ENCODE measurements at regions not wholly inside any gene's neighbourhood (a gene's known extent, or its start where the extent isn't known, plus 50 kb on each side); places are given as distances from the start of the nearest gene placed in this dataset.

- TF ChIP-seq, protein P1, sequence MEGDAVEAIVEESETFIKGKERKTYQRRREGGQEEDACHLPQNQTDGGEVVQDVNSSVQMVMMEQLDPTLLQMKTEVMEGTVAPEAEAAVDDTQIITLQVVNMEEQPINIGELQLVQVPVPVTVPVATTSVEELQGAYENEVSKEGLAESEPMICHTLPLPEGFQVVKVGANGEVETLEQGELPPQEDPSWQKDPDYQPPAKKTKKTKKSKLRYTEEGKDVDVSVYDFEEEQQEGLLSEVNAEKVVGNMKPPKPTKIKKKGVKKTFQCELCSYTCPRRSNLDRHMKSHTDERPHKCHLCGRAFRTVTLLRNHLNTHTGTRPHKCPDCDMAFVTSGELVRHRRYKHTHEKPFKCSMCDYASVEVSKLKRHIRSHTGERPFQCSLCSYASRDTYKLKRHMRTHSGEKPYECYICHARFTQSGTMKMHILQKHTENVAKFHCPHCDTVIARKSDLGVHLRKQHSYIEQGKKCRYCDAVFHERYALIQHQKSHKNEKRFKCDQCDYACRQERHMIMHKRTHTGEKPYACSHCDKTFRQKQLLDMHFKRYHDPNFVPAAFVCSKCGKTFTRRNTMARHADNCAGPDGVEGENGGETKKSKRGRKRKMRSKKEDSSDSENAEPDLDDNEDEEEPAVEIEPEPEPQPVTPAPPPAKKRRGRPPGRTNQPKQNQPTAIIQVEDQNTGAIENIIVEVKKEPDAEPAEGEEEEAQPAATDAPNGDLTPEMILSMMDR (IDR thresholded peaks at IDR 0.05; ENCODE audit: low read depth, low read length), result no peak
- DNase-seq (ENCODE audit: low read depth in 2 of 2), result peak; percentile 34 to 77
- no peak overlapping the region for H3K4me3 ChIP-seq (replicated peaks in 1 of 2; ENCODE audit: low read depth in 2 of 2, low read length in 2 of 2)
These were observed 275.6 kb downstream of the TENT5A start for GRCh38 chr6:81476881-81477280.

DNA sequence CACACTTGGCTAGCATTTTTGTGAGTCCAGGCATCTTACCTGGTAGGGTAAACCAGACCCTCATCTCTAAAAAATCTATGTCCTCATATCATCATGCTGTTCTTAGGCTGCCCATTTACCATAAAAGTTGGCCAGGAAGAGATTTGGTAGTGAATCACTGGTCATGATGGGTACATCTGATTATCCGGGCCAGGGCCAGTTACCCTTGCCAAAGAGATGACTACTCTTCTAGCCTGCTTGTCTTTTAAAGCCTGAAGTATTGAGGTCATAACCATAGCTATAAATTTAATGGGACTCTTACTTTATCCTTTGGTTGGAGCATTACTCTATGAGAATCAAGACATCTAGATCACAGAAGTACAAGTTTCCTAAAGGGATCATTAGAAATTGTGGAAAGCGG is 276.8 kb downstream of the TENT5A start:
- no peak overlapping the region for H3K4me3 ChIP-seq (replicated peaks in 1 of 2; ENCODE audit: low read depth in 2 of 2, low read length in 2 of 2)
- TF ChIP-seq, protein P1 (IDR thresholded peaks at IDR 0.05; ENCODE audit: low read depth, low read length), result no peak
- peak in 1 of 2 donors; percentile 13 for DNase-seq (ENCODE audit: low read depth in 2 of 2)

- TF ChIP-seq, protein P1 (IDR thresholded peaks at IDR 0.05; ENCODE audit: low read depth, low read length), result peak; percentile 62
- no peak overlapping the region for H3K4me3 ChIP-seq (replicated peaks in 1 of 2; ENCODE audit: low read depth in 2 of 2, low read length in 2 of 2)
- peak; percentile 33 to 61 for DNase-seq (ENCODE audit: low read depth in 2 of 2)
These were observed 286.6 kb downstream of the TENT5A start for GRCh38 chr6:81465859-81466258.

GRCh38 chr6:81456416-81456815 is 296.1 kb downstream of the TENT5A start:
- H3K4me3 ChIP-seq (replicated peaks in 1 of 2; ENCODE audit: low read depth in 2 of 2, low read length in 2 of 2), result no peak overlapping the region
- TF ChIP-seq, protein P1 (IDR thresholded peaks at IDR 0.05; ENCODE audit: low read depth, low read length), result no peak
- no peak for DNase-seq (ENCODE audit: low read depth in 2 of 2)

DNA sequence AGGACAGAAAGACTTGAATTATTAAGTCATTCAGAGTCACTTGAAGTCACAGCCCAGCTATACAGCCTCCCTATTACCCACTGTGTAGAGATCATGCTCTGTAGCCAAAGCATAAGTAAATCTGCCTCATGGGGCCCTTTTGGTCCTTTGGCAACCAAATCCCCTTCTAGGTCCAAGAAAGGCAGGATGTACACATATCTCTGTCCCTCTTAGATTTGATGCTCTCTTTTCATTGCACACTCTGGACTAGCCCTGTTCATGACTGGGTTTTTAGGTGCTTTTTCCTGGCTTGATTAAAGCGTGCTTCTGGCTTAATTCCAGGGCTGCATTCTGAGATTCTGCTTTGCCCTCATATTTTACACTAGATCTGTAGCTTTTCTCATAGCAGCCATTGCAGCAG is 296.8 kb downstream of the TENT5A start:
- TF ChIP-seq, protein P1 (IDR thresholded peaks at IDR 0.05; ENCODE audit: low read depth, low read length), result no peak
- no peak overlapping the region for H3K4me3 ChIP-seq (replicated peaks in 1 of 2; ENCODE audit: low read depth in 2 of 2, low read length in 2 of 2)
- peak in 1 of 2 donors; percentile 36 for DNase-seq (ENCODE audit: low read depth in 2 of 2)

GRCh38 chr6:81451787-81452186 is 300.7 kb downstream of the TENT5A start:
- DNase-seq (ENCODE audit: low read depth in 2 of 2), result peak; percentile 81 to 89
- no peak overlapping the region for H3K4me3 ChIP-seq (replicated peaks in 1 of 2; ENCODE audit: low read depth in 2 of 2, low read length in 2 of 2)
- TF ChIP-seq, protein P1 (IDR thresholded peaks at IDR 0.05; ENCODE audit: low read depth, low read length), result no peak

- DNase-seq (ENCODE audit: low read depth in 2 of 2), result peak; percentile 6 to 48
These were observed 302.3 kb downstream of the TENT5A start for GRCh38 chr6:81450180-81450579.

More at GRCh38 chr6:81450180-81450579, 302.3 kb downstream of the TENT5A start:
- H3K4me3 ChIP-seq (replicated peaks in 1 of 2; ENCODE audit: low read depth in 2 of 2, low read length in 2 of 2), result no peak overlapping the region
- TF ChIP-seq, protein P1 (IDR thresholded peaks at IDR 0.05; ENCODE audit: low read depth, low read length), result no peak

Measured in cardiac fibroblast (primary cell).